ENCODE measurements at regions not wholly inside any gene's neighbourhood (a gene's known extent, or its start where the extent isn't known, plus 50 kb on each side); places are given as distances from the start of the nearest gene placed in this dataset.
"Not testable (repeated sequence)": the region's sequence is repeated elsewhere in the genome, so short reads cannot be mapped to it uniquely, and the experiment has no call there.

DNA sequence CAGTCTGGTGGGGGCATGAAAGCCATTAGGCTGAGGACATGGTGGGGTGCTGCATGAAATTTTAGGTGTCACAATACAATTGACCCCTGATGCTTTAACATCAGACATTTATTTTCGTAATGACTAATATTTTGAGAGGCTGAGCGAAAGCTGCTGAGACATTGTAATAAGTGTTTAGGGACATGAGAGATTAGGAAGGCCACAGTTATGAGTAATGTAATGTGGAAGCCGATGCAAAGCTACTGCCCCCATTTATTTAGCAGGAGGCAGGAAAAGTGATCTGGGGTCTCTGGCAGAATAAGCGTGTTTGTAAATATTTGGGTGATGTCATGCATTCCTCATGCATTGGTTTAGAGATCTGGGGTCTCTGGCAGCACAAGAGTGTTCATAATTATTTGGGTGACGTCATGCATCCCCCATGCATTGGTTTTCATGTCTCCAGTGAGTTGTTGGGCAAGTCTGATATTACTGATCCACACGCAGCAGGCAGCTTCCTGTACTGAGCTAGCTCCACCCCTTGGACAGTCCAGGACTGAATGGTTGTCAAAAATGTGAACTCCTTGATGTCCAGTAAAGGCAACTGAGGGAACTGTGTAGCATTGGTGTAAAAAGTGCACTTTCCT lies 2694.5 kb upstream of the DEFB115 start:
- H3K27me3 ChIP-seq (ENCODE audit: control insufficient read depth in 1 of 2, insufficient read depth in 2 of 2, low read length in 2 of 2); intact Hi-C loops (cut with micrococcal nuclease; ENCODE audit: unreplicated experiment); H3K4me1 ChIP-seq (ENCODE audit: insufficient read depth, low read length); H3K9ac ChIP-seq (ENCODE audit: insufficient read depth, low read depth, low read length); H2AFZ ChIP-seq (ENCODE audit: low read length); H3K79me2 ChIP-seq (ENCODE audit: insufficient read depth, low read length); H4K20me1 ChIP-seq (ENCODE audit: insufficient read depth, low read length); H3K27ac ChIP-seq (ENCODE audit: extremely low read length, insufficient read depth, low read length); H3K4me2 ChIP-seq (ENCODE audit: low read depth, low read length); H3K4me3 ChIP-seq (replicated peaks in 1 of 3; ENCODE audit: insufficient read depth in 1 of 3, low read depth in 2 of 3, low read length in 3 of 3); BruUV-seq (replicated peaks); FAIRE-seq; DNase-seq (ENCODE audit: low spot score); H3K36me3 ChIP-seq (replicated peaks in 1 of 2; ENCODE audit: control insufficient read depth in 1 of 2, insufficient read depth in 2 of 2, low read length in 2 of 2); in situ Hi-C loops (cut with HindIII; ENCODE audit: extremely low pct_ligation_motif_present, low pct_unique_long_range_greater_than_20kb); ATAC-seq; CTCF ChIA-PET (ENCODE audit: low intra/inter-chr PET ratio, low total read pairs); TF ChIP-seq ATF7, CREB1 (CRISPR knock-in tag; IDR thresholded peaks at IDR 0.05): not testable (repeated sequence)
- WGBS (ENCODE audit: low lambda C conversion rate): 56% methylated on average over 6 of the region's 6 CpGs
- peaks cover 46% of the 10 kb centered on the region for H3K9me3 ChIP-seq (ENCODE audit: low read length)
- TF ChIP-seq ATF7 (IDR thresholded peaks at IDR 0.05) (peak; percentile 92), CREB1 (IDR thresholded peaks at IDR 0.05) (peak; percentile 79)
- POLR2A ChIA-PET: interaction anchor here (1.0 kb wide), 1 partner anchor 39 kb away, joined by 5 read pairs; no protein-coding TSS in a partner anchor

DNA sequence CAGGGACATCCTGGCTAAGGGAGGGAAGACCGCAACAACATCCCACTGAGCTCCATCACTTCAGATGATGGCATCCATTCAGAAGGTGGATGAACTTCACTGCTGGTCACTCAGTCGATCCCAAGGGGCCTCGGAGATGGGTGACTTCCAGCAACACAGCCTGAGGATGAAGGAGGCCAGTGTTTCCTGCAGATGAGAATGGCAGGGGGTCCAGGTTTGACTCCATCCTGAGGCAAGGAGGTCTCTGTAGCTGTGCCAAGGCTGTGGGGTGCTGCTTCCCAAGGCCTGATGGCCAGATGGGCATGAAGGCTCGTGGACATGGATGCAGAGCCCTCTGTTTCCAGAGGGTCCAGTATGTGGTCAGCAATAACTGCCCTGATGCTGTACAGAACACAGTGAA lies 2693.4 kb upstream of the DEFB115 start:
- DNase-seq (ENCODE audit: low spot score); POLR2A ChIA-PET; H3K36me3 ChIP-seq (replicated peaks in 1 of 2; ENCODE audit: control insufficient read depth in 1 of 2, insufficient read depth in 2 of 2, low read length in 2 of 2); FAIRE-seq; intact Hi-C loops (cut with micrococcal nuclease; ENCODE audit: unreplicated experiment); H4K20me1 ChIP-seq (ENCODE audit: insufficient read depth, low read length); H3K4me1 ChIP-seq (ENCODE audit: insufficient read depth, low read length); H3K79me2 ChIP-seq (ENCODE audit: insufficient read depth, low read length); H3K4me2 ChIP-seq (ENCODE audit: low read depth, low read length); H3K27ac ChIP-seq (ENCODE audit: extremely low read length, insufficient read depth, low read length); BruUV-seq (replicated peaks); H3K27me3 ChIP-seq (ENCODE audit: control insufficient read depth in 1 of 2, insufficient read depth in 2 of 2, low read length in 2 of 2); H3K4me3 ChIP-seq (replicated peaks in 1 of 3; ENCODE audit: insufficient read depth in 1 of 3, low read depth in 2 of 3, low read length in 3 of 3); CTCF ChIA-PET (ENCODE audit: low intra/inter-chr PET ratio, low total read pairs); ATAC-seq; H3K9ac ChIP-seq (ENCODE audit: insufficient read depth, low read depth, low read length); in situ Hi-C loops (cut with HindIII; ENCODE audit: extremely low pct_ligation_motif_present, low pct_unique_long_range_greater_than_20kb); H2AFZ ChIP-seq (ENCODE audit: low read length): not testable (repeated sequence)
- H3K9me3 ChIP-seq (ENCODE audit: low read length): peaks cover 37% of the 10 kb centered on the region
- WGBS (ENCODE audit: low lambda C conversion rate): 57% methylated on average over 4 of the region's 4 CpGs

Data from HepG2 (cell line).